ENCODE measurements at regions not wholly inside any gene's neighbourhood (a gene's known extent, or its start where the extent isn't known, plus 50 kb on each side); places are given as distances from the start of the nearest gene placed in this dataset.

DNA sequence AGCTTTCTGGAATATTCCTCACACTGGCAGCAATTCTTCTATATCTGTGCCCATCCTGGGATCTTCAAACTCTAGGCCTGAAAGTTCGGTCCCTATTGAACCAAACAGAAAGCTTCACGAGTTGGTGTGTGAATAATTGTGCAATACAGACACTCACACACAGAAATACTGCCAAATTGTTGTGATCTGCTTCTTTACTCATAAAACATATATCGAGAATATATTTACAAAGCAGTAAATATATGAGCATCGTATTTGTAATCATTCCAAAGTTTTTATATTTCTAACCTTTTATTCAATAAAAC lies 56.6 kb upstream of the BEX4 start:
- ATAC-seq (ENCODE audit: insufficient read depth, low FRiP score) (no peak), DNase-seq (no peak)
- no peaks in the 10 kb centered on the region for H3K4me1 ChIP-seq (ENCODE audit: control insufficient read depth in 5 of 5, insufficient read depth in 5 of 5, low read length in 5 of 5)
- H3K27ac ChIP-seq (ENCODE audit: low read depth in 1 of 2, low read length in 1 of 2): no peak overlapping the region
- TF ChIP-seq, protein P1, sequence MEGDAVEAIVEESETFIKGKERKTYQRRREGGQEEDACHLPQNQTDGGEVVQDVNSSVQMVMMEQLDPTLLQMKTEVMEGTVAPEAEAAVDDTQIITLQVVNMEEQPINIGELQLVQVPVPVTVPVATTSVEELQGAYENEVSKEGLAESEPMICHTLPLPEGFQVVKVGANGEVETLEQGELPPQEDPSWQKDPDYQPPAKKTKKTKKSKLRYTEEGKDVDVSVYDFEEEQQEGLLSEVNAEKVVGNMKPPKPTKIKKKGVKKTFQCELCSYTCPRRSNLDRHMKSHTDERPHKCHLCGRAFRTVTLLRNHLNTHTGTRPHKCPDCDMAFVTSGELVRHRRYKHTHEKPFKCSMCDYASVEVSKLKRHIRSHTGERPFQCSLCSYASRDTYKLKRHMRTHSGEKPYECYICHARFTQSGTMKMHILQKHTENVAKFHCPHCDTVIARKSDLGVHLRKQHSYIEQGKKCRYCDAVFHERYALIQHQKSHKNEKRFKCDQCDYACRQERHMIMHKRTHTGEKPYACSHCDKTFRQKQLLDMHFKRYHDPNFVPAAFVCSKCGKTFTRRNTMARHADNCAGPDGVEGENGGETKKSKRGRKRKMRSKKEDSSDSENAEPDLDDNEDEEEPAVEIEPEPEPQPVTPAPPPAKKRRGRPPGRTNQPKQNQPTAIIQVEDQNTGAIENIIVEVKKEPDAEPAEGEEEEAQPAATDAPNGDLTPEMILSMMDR (IDR thresholded peaks at IDR 0.05; ENCODE audit: control extremely low read depth, extremely low read depth): no peak
- WGBS, 2 donors: 32 to 47% methylated on average over 4 of the region's 4 CpGs
- H3K4me3 ChIP-seq: no peak overlapping the region
- no peak overlapping the region for H3K9ac ChIP-seq (ENCODE audit: insufficient read depth in 1 of 2, low read length in 2 of 2)
- no peaks in the 10 kb centered on the region for H3K36me3 ChIP-seq (ENCODE audit: control insufficient read depth in 4 of 4, insufficient read depth in 4 of 4, low read length in 4 of 4)
- no peaks in the 10 kb centered on the region for H3K9me3 ChIP-seq (ENCODE audit: control insufficient read depth in 4 of 4, insufficient read depth in 3 of 4, low read length in 3 of 4)
- H3K27me3 ChIP-seq (ENCODE audit: control insufficient read depth in 3 of 3, insufficient read depth in 3 of 3, low read length in 2 of 3): peaks cover 0 to 18% (median 3%) of the 10 kb centered on the region in 3 donors

DNA sequence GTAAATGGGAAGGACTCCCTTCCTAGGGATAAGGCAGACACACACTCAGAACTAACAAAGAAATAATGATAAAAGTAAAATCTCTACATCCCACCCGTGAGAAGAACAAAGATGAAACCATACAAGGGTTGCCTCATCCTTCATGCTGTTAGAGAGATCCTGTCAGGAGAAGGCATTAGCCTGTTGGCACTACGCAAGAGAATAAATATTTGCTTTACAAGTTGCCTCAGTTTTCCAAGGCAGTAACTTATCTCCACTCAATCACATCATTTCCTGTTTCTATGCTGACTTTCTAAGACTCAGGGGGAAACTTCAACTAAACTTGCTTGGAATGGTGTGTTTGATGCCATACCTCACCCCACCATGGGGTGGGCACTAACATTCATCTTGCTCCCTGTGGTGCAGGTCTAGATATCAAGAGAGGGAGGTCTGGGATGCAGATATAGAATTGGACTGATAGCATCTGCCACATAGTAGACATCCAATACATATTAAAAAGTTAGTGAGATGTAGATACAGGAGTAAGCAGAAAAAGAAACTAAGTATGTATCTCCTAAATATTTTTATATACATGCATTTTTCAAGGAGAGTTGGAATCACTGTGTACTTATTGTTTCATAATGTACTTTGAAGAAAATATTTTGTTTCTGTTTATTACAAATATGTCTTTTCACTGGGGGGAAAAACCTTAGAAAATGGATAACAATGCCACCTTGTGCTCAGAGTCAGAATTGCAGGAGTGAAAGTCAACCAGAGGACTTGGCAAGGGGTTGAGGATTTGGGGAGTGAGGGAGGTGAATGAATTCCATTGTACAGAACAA lies 57.2 kb upstream of the BEX4 start:
- peak in 2 of 3 donors; percentile 29 to 41 for DNase-seq
- Histone ChIP-seq H3K9ac (ENCODE audit: insufficient read depth in 1 of 2, low read length in 2 of 2) (no peak overlapping the region), H3K9me3 (ENCODE audit: control insufficient read depth in 4 of 4, insufficient read depth in 3 of 4, low read length in 3 of 4) (no peaks in the 10 kb centered on the region), H3K27me3 (ENCODE audit: control insufficient read depth in 3 of 3, insufficient read depth in 3 of 3, low read length in 2 of 3) (peaks cover 0 to 18% (median 3%) of the 10 kb centered on the region in 3 donors), H3K36me3 (ENCODE audit: control insufficient read depth in 4 of 4, insufficient read depth in 4 of 4, low read length in 4 of 4) (no peaks in the 10 kb centered on the region), H3K4me3 (no peak overlapping the region), H3K27ac (ENCODE audit: low read depth in 1 of 2, low read length in 1 of 2) (no peak overlapping the region), H3K4me1 (ENCODE audit: control insufficient read depth in 5 of 5, insufficient read depth in 5 of 5, low read length in 5 of 5) (no peaks in the 10 kb centered on the region)
- ATAC-seq (ENCODE audit: insufficient read depth, low FRiP score): no peak
- TF ChIP-seq, protein P1 (IDR thresholded peaks at IDR 0.05; ENCODE audit: control extremely low read depth, extremely low read depth): peak; percentile 22
- 37 to 69% methylated on average over 2 of the region's 2 CpGs for WGBS, 2 donors

DNA sequence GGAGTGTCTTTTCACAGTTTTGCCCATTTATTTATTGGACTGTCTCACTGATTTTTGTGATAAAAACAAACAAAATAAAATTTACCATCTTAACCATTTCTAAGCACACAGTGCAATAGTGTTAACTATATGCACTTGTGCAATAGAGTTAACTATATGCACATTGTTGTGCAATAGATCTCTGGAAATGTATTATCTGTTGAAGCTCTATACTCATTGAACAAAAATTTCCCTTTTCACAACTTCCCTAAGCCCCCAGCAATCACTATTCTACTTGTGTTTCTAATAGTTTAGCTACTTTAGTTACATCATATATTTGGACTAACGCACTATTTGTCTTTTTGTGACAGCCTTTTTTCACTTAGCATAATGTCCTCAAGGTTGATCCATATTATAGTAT lies 59.7 kb upstream of the BEX4 start:
- WGBS, 2 donors: 50 to 88% methylated on average over 1 of the region's 1 CpG
- no peak overlapping the region for H3K4me3 ChIP-seq
- H3K4me1 ChIP-seq (ENCODE audit: control insufficient read depth in 5 of 5, insufficient read depth in 5 of 5, low read length in 5 of 5): no peaks in the 10 kb centered on the region
- TF ChIP-seq, protein P1 (IDR thresholded peaks at IDR 0.05; ENCODE audit: control extremely low read depth, extremely low read depth): no peak
- peaks cover 0 to 10% (median 3%) of the 10 kb centered on the region in 3 donors for H3K27me3 ChIP-seq (ENCODE audit: control insufficient read depth in 3 of 3, insufficient read depth in 3 of 3, low read length in 2 of 3)
- ATAC-seq (ENCODE audit: insufficient read depth, low FRiP score): no peak
- H3K9ac ChIP-seq (ENCODE audit: insufficient read depth in 1 of 2, low read length in 2 of 2): no peak overlapping the region
- DNase-seq: no peak
- H3K36me3 ChIP-seq (ENCODE audit: control insufficient read depth in 4 of 4, insufficient read depth in 4 of 4, low read length in 4 of 4): no peaks in the 10 kb centered on the region
- H3K9me3 ChIP-seq (ENCODE audit: control insufficient read depth in 4 of 4, insufficient read depth in 3 of 4, low read length in 3 of 4): no peaks in the 10 kb centered on the region
- H3K27ac ChIP-seq (ENCODE audit: low read depth in 1 of 2, low read length in 1 of 2): no peak overlapping the region

Data from lung (tissue), 11 donors.